DOHH2 (cell line): ENCODE measurements at regions not wholly inside any gene's neighbourhood (a gene's known extent, or its start where the extent isn't known, plus 50 kb on each side); places are given as distances from the start of the nearest gene placed in this dataset.

Source experiments
- EZH2phosphoT487 ChIP-seq: fragments of 200-600 bp; sonication (generic); IDR thresholded peaks from 2 replicates; pipeline ENCODE4 v1.6.1; 2017; ENCODE audit warnings: borderline replicate concordance, mild to moderate bottlenecking, antibody characterized with exemption, low read length, moderate library complexity, mixed read lengths
- TF ChIP-seq, protein P1 (sequence below): fragments of 200-600 bp; sonication (generic); IDR thresholded peaks from one replicate; pipeline ENCODE4 v1.5.1; 2014; ENCODE audit warnings: antibody characterized with exemption, mild to moderate bottlenecking, low read depth, low read length; ENCODE audit not compliant: poor library complexity, severe bottlenecking

DNA sequence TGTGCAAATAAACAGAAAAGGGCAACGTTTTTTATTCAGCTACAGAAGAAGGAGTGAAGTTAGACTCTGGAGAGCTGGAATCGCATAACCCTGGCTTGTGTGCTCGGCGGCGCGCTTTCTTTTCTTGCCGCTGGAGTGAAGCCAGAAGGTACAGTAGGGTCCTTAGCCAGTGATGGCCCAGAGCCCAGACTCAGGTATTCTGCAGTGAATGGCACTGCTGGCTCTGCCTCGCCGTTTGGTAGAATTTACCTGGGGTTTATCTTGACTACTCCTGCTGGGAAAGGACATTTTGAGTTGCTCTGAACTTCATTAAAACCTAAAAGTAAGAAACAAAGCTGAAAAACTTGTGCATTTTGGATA is 56.9 kb upstream of the TIAM2 start:
- TF ChIP-seq, protein P1, sequence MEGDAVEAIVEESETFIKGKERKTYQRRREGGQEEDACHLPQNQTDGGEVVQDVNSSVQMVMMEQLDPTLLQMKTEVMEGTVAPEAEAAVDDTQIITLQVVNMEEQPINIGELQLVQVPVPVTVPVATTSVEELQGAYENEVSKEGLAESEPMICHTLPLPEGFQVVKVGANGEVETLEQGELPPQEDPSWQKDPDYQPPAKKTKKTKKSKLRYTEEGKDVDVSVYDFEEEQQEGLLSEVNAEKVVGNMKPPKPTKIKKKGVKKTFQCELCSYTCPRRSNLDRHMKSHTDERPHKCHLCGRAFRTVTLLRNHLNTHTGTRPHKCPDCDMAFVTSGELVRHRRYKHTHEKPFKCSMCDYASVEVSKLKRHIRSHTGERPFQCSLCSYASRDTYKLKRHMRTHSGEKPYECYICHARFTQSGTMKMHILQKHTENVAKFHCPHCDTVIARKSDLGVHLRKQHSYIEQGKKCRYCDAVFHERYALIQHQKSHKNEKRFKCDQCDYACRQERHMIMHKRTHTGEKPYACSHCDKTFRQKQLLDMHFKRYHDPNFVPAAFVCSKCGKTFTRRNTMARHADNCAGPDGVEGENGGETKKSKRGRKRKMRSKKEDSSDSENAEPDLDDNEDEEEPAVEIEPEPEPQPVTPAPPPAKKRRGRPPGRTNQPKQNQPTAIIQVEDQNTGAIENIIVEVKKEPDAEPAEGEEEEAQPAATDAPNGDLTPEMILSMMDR, result no peak
- TF ChIP-seq EZH2phosphoT487, result no peak
